ENCODE measurements at regions not wholly inside any gene's neighbourhood (a gene's known extent, or its start where the extent isn't known, plus 50 kb on each side); places are given as distances from the start of the nearest gene placed in this dataset.
"Not testable (repeated sequence)": the region's sequence is repeated elsewhere in the genome, so short reads cannot be mapped to it uniquely, and the experiment has no call there.

- DNase-seq = no peak
- Mint-ChIP-seq H3K27ac (ENCODE audit: unreplicated experiment) (no peak overlapping the region), H3K4me1 (ENCODE audit: low read depth, unreplicated experiment) (peaks cover 5% of the 10 kb centered on the region), H3K36me3 (ENCODE audit: insufficient read depth, unreplicated experiment) (no peaks in the 10 kb centered on the region), H3K4me3 (ENCODE audit: low read depth, unreplicated experiment) (no peak overlapping the region), H3K27me3 (ENCODE audit: unreplicated experiment) (no peaks in the 10 kb centered on the region), H3K9me3 (ENCODE audit: low read depth, unreplicated experiment) (no peaks in the 10 kb centered on the region)
- TF ChIP-seq, protein P1, sequence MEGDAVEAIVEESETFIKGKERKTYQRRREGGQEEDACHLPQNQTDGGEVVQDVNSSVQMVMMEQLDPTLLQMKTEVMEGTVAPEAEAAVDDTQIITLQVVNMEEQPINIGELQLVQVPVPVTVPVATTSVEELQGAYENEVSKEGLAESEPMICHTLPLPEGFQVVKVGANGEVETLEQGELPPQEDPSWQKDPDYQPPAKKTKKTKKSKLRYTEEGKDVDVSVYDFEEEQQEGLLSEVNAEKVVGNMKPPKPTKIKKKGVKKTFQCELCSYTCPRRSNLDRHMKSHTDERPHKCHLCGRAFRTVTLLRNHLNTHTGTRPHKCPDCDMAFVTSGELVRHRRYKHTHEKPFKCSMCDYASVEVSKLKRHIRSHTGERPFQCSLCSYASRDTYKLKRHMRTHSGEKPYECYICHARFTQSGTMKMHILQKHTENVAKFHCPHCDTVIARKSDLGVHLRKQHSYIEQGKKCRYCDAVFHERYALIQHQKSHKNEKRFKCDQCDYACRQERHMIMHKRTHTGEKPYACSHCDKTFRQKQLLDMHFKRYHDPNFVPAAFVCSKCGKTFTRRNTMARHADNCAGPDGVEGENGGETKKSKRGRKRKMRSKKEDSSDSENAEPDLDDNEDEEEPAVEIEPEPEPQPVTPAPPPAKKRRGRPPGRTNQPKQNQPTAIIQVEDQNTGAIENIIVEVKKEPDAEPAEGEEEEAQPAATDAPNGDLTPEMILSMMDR (IDR thresholded peaks at IDR 0.05; ENCODE audit: unreplicated experiment) = no peak
- CTCF ChIA-PET = no interaction called here
- no TSS peak for BruUV-seq (replicated peaks)
- intact Hi-C loops (cut with micrococcal nuclease; ENCODE audit: unreplicated experiment) = no loop called here
These were observed 385.9 kb downstream of the RAP2B start for GRCh38 chr3:153547970-153548369.

- H3K4me3 Mint-ChIP-seq (ENCODE audit: low read depth, unreplicated experiment); H3K27me3 Mint-ChIP-seq (ENCODE audit: unreplicated experiment); CTCF ChIA-PET; H3K9me3 Mint-ChIP-seq (ENCODE audit: low read depth, unreplicated experiment); BruUV-seq (replicated peaks); intact Hi-C loops (cut with micrococcal nuclease; ENCODE audit: unreplicated experiment); H3K4me1 Mint-ChIP-seq (ENCODE audit: low read depth, unreplicated experiment); DNase-seq; H3K27ac Mint-ChIP-seq (ENCODE audit: unreplicated experiment); H3K36me3 Mint-ChIP-seq (ENCODE audit: insufficient read depth, unreplicated experiment): not testable (repeated sequence)
These were observed 387.7 kb downstream of the RAP2B start for GRCh38 chr3:153549686-153550085.

- DNase-seq = no peak
- H3K27ac Mint-ChIP-seq (ENCODE audit: unreplicated experiment) = no peak overlapping the region
- no peaks in the 10 kb centered on the region for H3K36me3 Mint-ChIP-seq (ENCODE audit: insufficient read depth, unreplicated experiment)
- TF ChIP-seq, protein P1 (IDR thresholded peaks at IDR 0.05; ENCODE audit: unreplicated experiment) = no peak
- no TSS peak for BruUV-seq (replicated peaks)
- H3K4me3 Mint-ChIP-seq (ENCODE audit: low read depth, unreplicated experiment) = no peak overlapping the region
- intact Hi-C loops (cut with micrococcal nuclease; ENCODE audit: unreplicated experiment) = no loop called here
- no peaks in the 10 kb centered on the region for H3K27me3 Mint-ChIP-seq (ENCODE audit: unreplicated experiment)
- CTCF ChIA-PET = no interaction called here
- H3K9me3 Mint-ChIP-seq (ENCODE audit: low read depth, unreplicated experiment) = no peaks in the 10 kb centered on the region
- peaks cover 9% of the 10 kb centered on the region for H3K4me1 Mint-ChIP-seq (ENCODE audit: low read depth, unreplicated experiment)
These were observed 389.7 kb downstream of the RAP2B start for GRCh38 chr3:153551536-153552285.

- H3K4me3 Mint-ChIP-seq (ENCODE audit: low read depth, unreplicated experiment) = peak overlapping the region; percentile 22
- BruUV-seq (replicated peaks) = no TSS peak
- H3K36me3 Mint-ChIP-seq (ENCODE audit: insufficient read depth, unreplicated experiment) = no peaks in the 10 kb centered on the region
- H3K4me1 Mint-ChIP-seq (ENCODE audit: low read depth, unreplicated experiment) = peaks cover 9% of the 10 kb centered on the region
- intact Hi-C loops (cut with micrococcal nuclease; ENCODE audit: unreplicated experiment) = no loop called here
- CTCF ChIA-PET = interaction anchor here (0.6 kb wide), 2 partner anchors 205 to 328 kb away, joined by 4 read pairs; no protein-coding TSS in a partner anchor
- H3K9me3 Mint-ChIP-seq (ENCODE audit: low read depth, unreplicated experiment) = no peaks in the 10 kb centered on the region
- DNase-seq = no peak
- no peaks in the 10 kb centered on the region for H3K27me3 Mint-ChIP-seq (ENCODE audit: unreplicated experiment)
- peak overlapping the region; percentile 0 for H3K27ac Mint-ChIP-seq (ENCODE audit: unreplicated experiment)
- TF ChIP-seq, protein P1 (IDR thresholded peaks at IDR 0.05; ENCODE audit: unreplicated experiment) = no peak
These were observed 391.0 kb downstream of the RAP2B start for GRCh38 chr3:153552887-153553604.

DNA sequence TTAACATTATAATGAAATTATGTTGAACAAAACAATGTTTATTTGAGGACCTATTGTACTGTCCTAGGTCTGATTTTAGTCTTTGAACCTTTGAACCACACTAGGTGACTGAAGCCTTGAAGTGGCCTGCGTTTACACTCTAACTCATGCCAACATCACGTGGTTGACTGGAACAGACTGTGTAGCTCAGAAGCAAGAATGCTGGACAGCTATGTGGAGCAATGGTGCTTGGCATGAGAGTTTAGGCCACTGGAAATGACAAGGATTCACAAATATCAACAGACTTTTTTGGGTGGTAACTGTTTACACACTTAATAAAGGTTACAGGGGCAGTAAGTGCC lies 391.5 kb downstream of the RAP2B start:
- Mint-ChIP-seq H3K27ac (ENCODE audit: unreplicated experiment) (peak overlapping the region; percentile 0), H3K36me3 (ENCODE audit: insufficient read depth, unreplicated experiment) (no peaks in the 10 kb centered on the region), H3K4me1 (ENCODE audit: low read depth, unreplicated experiment) (peaks cover 9% of the 10 kb centered on the region), H3K4me3 (ENCODE audit: low read depth, unreplicated experiment) (peak overlapping the region; percentile 22), H3K9me3 (ENCODE audit: low read depth, unreplicated experiment) (peaks cover 1% of the 10 kb centered on the region), H3K27me3 (ENCODE audit: unreplicated experiment) (no peaks in the 10 kb centered on the region)
- DNase-seq = no peak
- TF ChIP-seq, protein P1 (IDR thresholded peaks at IDR 0.05; ENCODE audit: unreplicated experiment) = no peak
- intact Hi-C loops (cut with micrococcal nuclease; ENCODE audit: unreplicated experiment) = no loop called here
- no TSS peak for BruUV-seq (replicated peaks)
- CTCF ChIA-PET = no interaction called here
